ENCODE measurements at regions not wholly inside any gene's neighbourhood (a gene's known extent, or its start where the extent isn't known, plus 50 kb on each side); places are given as distances from the start of the nearest gene placed in this dataset.

- Mint-ChIP-seq H3K4me3 (no peak overlapping the region), H3K27me3 (peaks cover 4 to 39% of the 10 kb centered on the region in 2 donors), H3K9me3 (peaks cover 0 to 2% of the 10 kb centered on the region in 2 donors), H3K4me1 (peaks cover 0 to 6% of the 10 kb centered on the region in 2 donors), H3K27ac (no peak overlapping the region), H3K36me3 (no peaks in the 10 kb centered on the region)
- DNase-seq (no peak), ATAC-seq (replicated peaks) (no peak)
Measured at GRCh38 chr3:70861234-70861633, 548.8 kb upstream of the MDFIC2 start.

- H3K36me3 Mint-ChIP-seq, result no peaks in the 10 kb centered on the region
- no peak overlapping the region for H3K27ac Mint-ChIP-seq
- no peaks in the 10 kb centered on the region for H3K9me3 Mint-ChIP-seq
- H3K27me3 Mint-ChIP-seq, result peaks cover 0 to 19% of the 10 kb centered on the region in 2 donors
- no peak overlapping the region for H3K4me3 Mint-ChIP-seq
- H3K4me1 Mint-ChIP-seq, result peaks cover 0 to 6% of the 10 kb centered on the region in 2 donors
- no peak for DNase-seq
- no peak for ATAC-seq (replicated peaks)
Measured at GRCh38 chr3:70857916-70858315, 545.5 kb upstream of the MDFIC2 start.

GRCh38 chr3:70856414-70857162 lies 544.1 kb upstream of the MDFIC2 start:
- Mint-ChIP-seq H3K9me3 (no peaks in the 10 kb centered on the region), H3K4me3 (no peak overlapping the region), H3K27me3 (peaks cover 4 to 14% of the 10 kb centered on the region in 2 donors), H3K27ac (no peak overlapping the region), H3K4me1 (peaks cover 0 to 6% of the 10 kb centered on the region in 2 donors), H3K36me3 (no peaks in the 10 kb centered on the region)
- peak; percentile 48 to 71 for ATAC-seq (replicated peaks)
- no peak for DNase-seq

- ATAC-seq (replicated peaks) (no peak), DNase-seq (no peak)
- peaks cover 4 to 14% of the 10 kb centered on the region in 2 donors for H3K27me3 Mint-ChIP-seq
- no peaks in the 10 kb centered on the region for H3K36me3 Mint-ChIP-seq
- no peaks in the 10 kb centered on the region for H3K9me3 Mint-ChIP-seq
- no peak overlapping the region for H3K4me3 Mint-ChIP-seq
- H3K27ac Mint-ChIP-seq, result no peak overlapping the region
- H3K4me1 Mint-ChIP-seq, result peaks cover 0 to 6% of the 10 kb centered on the region in 2 donors
Measured at GRCh38 chr3:70855149-70855548, 542.7 kb upstream of the MDFIC2 start.

GRCh38 chr3:70854108-70854507 lies 541.7 kb upstream of the MDFIC2 start:
- no peak overlapping the region for H3K27ac Mint-ChIP-seq
- no peak overlapping the region for H3K4me3 Mint-ChIP-seq
- no peaks in the 10 kb centered on the region for H3K9me3 Mint-ChIP-seq
- peaks cover 10 to 11% of the 10 kb centered on the region in 2 donors for H3K27me3 Mint-ChIP-seq
- no peaks in the 10 kb centered on the region for H3K36me3 Mint-ChIP-seq
- ATAC-seq (replicated peaks) (no peak), DNase-seq (no peak)
- H3K4me1 Mint-ChIP-seq, result peaks cover 0 to 6% of the 10 kb centered on the region in 2 donors

GRCh38 chr3:70853161-70853944 lies 540.9 kb upstream of the MDFIC2 start:
- Mint-ChIP-seq H3K4me1 (peaks cover 0 to 6% of the 10 kb centered on the region in 2 donors), H3K9me3 (no peaks in the 10 kb centered on the region), H3K36me3 (no peaks in the 10 kb centered on the region)

GRCh38 chr3:70849911-70850699 lies 537.7 kb upstream of the MDFIC2 start:
- peaks cover 0 to 9% of the 10 kb centered on the region in 2 donors for H3K9me3 Mint-ChIP-seq
- no peak for DNase-seq
- H3K4me3 Mint-ChIP-seq, result no peak overlapping the region
- H3K27me3 Mint-ChIP-seq, result peaks cover 24 to 36% of the 10 kb centered on the region in 2 donors
- H3K27ac Mint-ChIP-seq, result no peak overlapping the region
- no peaks in the 10 kb centered on the region for H3K36me3 Mint-ChIP-seq
- no peaks in the 10 kb centered on the region for H3K4me1 Mint-ChIP-seq
- ATAC-seq (replicated peaks), result no peak

More at GRCh38 chr3:70853161-70853944, 540.9 kb upstream of the MDFIC2 start:
- ATAC-seq (replicated peaks) (no peak), DNase-seq (no peak)
- H3K27me3 Mint-ChIP-seq, result peaks cover 14 to 18% of the 10 kb centered on the region in 2 donors
- H3K27ac Mint-ChIP-seq, result no peak overlapping the region
- no peak overlapping the region for H3K4me3 Mint-ChIP-seq

- DNase-seq (no peak), ATAC-seq (replicated peaks) (no peak)
- Mint-ChIP-seq H3K36me3 (no peaks in the 10 kb centered on the region), H3K27me3 (peaks cover 0 to 19% of the 10 kb centered on the region in 2 donors), H3K27ac (no peak overlapping the region), H3K9me3 (no peaks in the 10 kb centered on the region), H3K4me1 (peaks cover 0 to 2% of the 10 kb centered on the region in 2 donors), H3K4me3 (no peak overlapping the region)
Measured at GRCh38 chr3:70840106-70840870, 527.9 kb upstream of the MDFIC2 start.

- DNase-seq, result no peak
- ATAC-seq (replicated peaks), result no peak
- H3K4me1 Mint-ChIP-seq, result no peaks in the 10 kb centered on the region
- H3K9me3 Mint-ChIP-seq, result no peaks in the 10 kb centered on the region
- H3K27me3 Mint-ChIP-seq, result peaks cover 4 to 6% of the 10 kb centered on the region in 2 donors
- no peak overlapping the region for H3K4me3 Mint-ChIP-seq
- no peak overlapping the region for H3K27ac Mint-ChIP-seq
- no peaks in the 10 kb centered on the region for H3K36me3 Mint-ChIP-seq
Measured at GRCh38 chr3:70833239-70833960, 521.0 kb upstream of the MDFIC2 start.

GRCh38 chr3:70832834-70833205 lies 520.4 kb upstream of the MDFIC2 start:
- H3K4me3 Mint-ChIP-seq, result no peak overlapping the region
- H3K27me3 Mint-ChIP-seq, result peaks cover 4 to 6% of the 10 kb centered on the region in 2 donors
- no peaks in the 10 kb centered on the region for H3K36me3 Mint-ChIP-seq
- H3K4me1 Mint-ChIP-seq, result no peaks in the 10 kb centered on the region
- no peak overlapping the region for H3K27ac Mint-ChIP-seq
- DNase-seq, result no peak
- no peak for ATAC-seq (replicated peaks)
- no peaks in the 10 kb centered on the region for H3K9me3 Mint-ChIP-seq

GRCh38 chr3:70832089-70832833 lies 519.8 kb upstream of the MDFIC2 start:
- H3K9me3 Mint-ChIP-seq, result no peaks in the 10 kb centered on the region
- no peaks in the 10 kb centered on the region for H3K36me3 Mint-ChIP-seq
- H3K27me3 Mint-ChIP-seq, result peaks cover 4 to 6% of the 10 kb centered on the region in 2 donors
- no peak overlapping the region for H3K4me3 Mint-ChIP-seq
- ATAC-seq (replicated peaks) (no peak), DNase-seq (no peak)
- H3K27ac Mint-ChIP-seq, result no peak overlapping the region
- H3K4me1 Mint-ChIP-seq, result no peaks in the 10 kb centered on the region

- DNase-seq (no peak), ATAC-seq (replicated peaks) (no peak)
- Mint-ChIP-seq H3K4me3 (no peak overlapping the region), H3K9me3 (peaks cover 0 to 4% of the 10 kb centered on the region in 2 donors), H3K27me3 (no peaks in the 10 kb centered on the region), H3K36me3 (no peaks in the 10 kb centered on the region), H3K4me1 (no peaks in the 10 kb centered on the region), H3K27ac (no peak overlapping the region)
Measured at GRCh38 chr3:70829092-70829491, 516.7 kb upstream of the MDFIC2 start.

- no peak overlapping the region for H3K27ac Mint-ChIP-seq
- H3K27me3 Mint-ChIP-seq, result no peaks in the 10 kb centered on the region
- H3K36me3 Mint-ChIP-seq, result no peaks in the 10 kb centered on the region
- no peak overlapping the region for H3K4me3 Mint-ChIP-seq
- no peaks in the 10 kb centered on the region for H3K4me1 Mint-ChIP-seq
- DNase-seq, result no peak
- H3K9me3 Mint-ChIP-seq, result peaks cover 0 to 4% of the 10 kb centered on the region in 2 donors
- no peak for ATAC-seq (replicated peaks)
Measured at GRCh38 chr3:70824773-70825172, 512.3 kb upstream of the MDFIC2 start.
